ENCODE measurements at regions not wholly inside any gene's neighbourhood (a gene's known extent, or its start where the extent isn't known, plus 50 kb on each side); places are given as distances from the start of the nearest gene placed in this dataset.

DNA sequence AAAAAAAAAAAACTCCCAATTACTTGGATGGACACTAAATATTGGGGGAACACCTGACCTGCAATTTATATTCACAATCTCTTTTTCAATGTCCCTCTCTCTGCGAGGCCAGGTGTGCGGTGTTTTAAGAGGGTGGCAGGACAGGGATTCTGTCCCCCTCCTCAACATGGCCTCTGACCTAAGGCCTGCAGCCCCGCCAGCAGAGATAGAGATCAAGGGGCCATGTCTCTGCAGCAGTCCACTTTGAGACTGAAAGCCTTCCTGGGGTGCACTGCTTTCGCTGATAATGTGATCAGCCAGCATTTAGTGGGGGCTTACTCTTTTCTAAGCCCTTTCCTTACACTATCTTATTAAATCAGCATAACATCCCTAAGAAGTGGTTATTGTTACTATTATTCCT lies 419.9 kb downstream of the OCA2 start:
- TF ChIP-seq, protein P1, sequence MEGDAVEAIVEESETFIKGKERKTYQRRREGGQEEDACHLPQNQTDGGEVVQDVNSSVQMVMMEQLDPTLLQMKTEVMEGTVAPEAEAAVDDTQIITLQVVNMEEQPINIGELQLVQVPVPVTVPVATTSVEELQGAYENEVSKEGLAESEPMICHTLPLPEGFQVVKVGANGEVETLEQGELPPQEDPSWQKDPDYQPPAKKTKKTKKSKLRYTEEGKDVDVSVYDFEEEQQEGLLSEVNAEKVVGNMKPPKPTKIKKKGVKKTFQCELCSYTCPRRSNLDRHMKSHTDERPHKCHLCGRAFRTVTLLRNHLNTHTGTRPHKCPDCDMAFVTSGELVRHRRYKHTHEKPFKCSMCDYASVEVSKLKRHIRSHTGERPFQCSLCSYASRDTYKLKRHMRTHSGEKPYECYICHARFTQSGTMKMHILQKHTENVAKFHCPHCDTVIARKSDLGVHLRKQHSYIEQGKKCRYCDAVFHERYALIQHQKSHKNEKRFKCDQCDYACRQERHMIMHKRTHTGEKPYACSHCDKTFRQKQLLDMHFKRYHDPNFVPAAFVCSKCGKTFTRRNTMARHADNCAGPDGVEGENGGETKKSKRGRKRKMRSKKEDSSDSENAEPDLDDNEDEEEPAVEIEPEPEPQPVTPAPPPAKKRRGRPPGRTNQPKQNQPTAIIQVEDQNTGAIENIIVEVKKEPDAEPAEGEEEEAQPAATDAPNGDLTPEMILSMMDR (IDR thresholded peaks at IDR 0.05; ENCODE audit: low read depth, low read length, poor library complexity, severe bottlenecking), result no peak
- no peak for TF ChIP-seq EZH2phosphoT487 (IDR thresholded peaks at IDR 0.05; ENCODE audit: borderline replicate concordance, low read length)

Data from DOHH2 (cell line).